NT2/D1 (cell line): ENCODE measurements at regions not wholly inside any gene's neighbourhood (a gene's known extent, or its start where the extent isn't known, plus 50 kb on each side); places are given as distances from the start of the nearest gene placed in this dataset.

Experiments used
- YY1 ChIP-seq: IDR thresholded peaks from 2 replicates; pipeline ENCODE4 v1.6.1; 2011; ENCODE audit not compliant: insufficient read length, insufficient read depth
- ZNF274 ChIP-seq: IDR thresholded peaks from 2 replicates; pipeline ENCODE4 v1.6.1; 2011; ENCODE audit warnings: mild to moderate bottlenecking, low read depth, low read length

DNA sequence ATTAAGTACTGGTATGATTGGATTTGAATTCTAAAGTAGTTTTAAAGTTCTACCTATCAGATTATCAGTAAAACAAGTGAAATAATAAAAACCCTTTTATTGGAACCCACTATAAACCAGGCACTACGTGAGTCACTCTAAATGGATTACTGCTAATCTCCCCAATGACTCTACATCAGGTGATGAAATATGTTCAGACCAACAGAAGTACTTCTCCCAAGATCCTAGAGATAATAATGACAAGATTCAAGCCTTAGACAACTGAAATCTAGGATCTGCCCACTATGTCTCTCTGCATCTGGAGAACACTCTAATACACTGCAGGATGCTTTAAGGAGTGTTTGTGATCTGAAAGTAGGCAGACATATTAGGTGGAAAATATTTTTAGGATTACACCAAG, 652.1 kb upstream of the CHORDC1 start:
- TF ChIP-seq YY1 (no peak), ZNF274 (no peak)
